Stomach (tissue), 8 donors: ENCODE measurements at regions not wholly inside any gene's neighbourhood (a gene's known extent, or its start where the extent isn't known, plus 50 kb on each side); places are given as distances from the start of the nearest gene placed in this dataset.

Experiments
- DNase-seq, 2 donors: peaks; one replicate each; pipeline versions ENCODE4 v3.0.0 to v3.0.0-alpha.2; 2013 to 2019
- H3K27ac ChIP-seq, 5 donors: fragments of 200-600 bp in 4 of 5; sonication (generic) in 4 of 5; one replicate each; pipeline ENCODE4 v1.5.1; 2013 to 2019; ENCODE audit warnings: mild to moderate bottlenecking in 1 of 5, moderate library complexity in 1 of 5
- H3K27me3 ChIP-seq, 3 donors: fragments of 200-600 bp; sonication (generic); one replicate each; pipeline ENCODE4 v1.5.1; 2017 to 2019; ENCODE audit warnings: mixed run types in 1 of 3
- H3K36me3 ChIP-seq, 4 donors: fragments of 200-600 bp; sonication (generic); 1 replicate in 3 of 4; 2 replicates in 1 of 4; pipeline ENCODE4 v1.5.1; 2016 to 2019
- H3K4me1 ChIP-seq, 4 donors: fragments of 200-600 bp; sonication (generic); one replicate each; pipeline ENCODE4 v1.5.1; 2016 to 2019
- H3K4me3 ChIP-seq, 4 donors: fragments of 200-600 bp; sonication (generic) in 3 of 4; one replicate each; pipeline ENCODE4 v1.5.1; 2016 to 2019; ENCODE audit warnings: mild to moderate bottlenecking in 1 of 4
- H3K9me3 ChIP-seq, 4 donors: fragments of 200-600 bp; sonication (generic); one replicate each; pipeline ENCODE4 v1.5.1; 2016 to 2019
- EP300 ChIP-seq: sonication (generic); formaldehyde crosslinking; IDR thresholded peaks from one replicate; pipeline ENCODE4 v1.6.1; 2017; ENCODE audit warnings: antibody characterized with exemption
- POLR2A ChIP-seq, 4 donors: fragments of 450-650 bp; IDR thresholded peaks; one replicate each; pipeline ENCODE4 v1.6.1; 2016; ENCODE audit warnings: antibody characterized with exemption in 4 of 4, control low read depth in 2 of 4, mild to moderate bottlenecking in 1 of 4, moderate library complexity in 1 of 4
- POLR2AphosphoS5 ChIP-seq, 3 donors: sonication (generic); formaldehyde crosslinking; IDR thresholded peaks; one replicate each; pipeline ENCODE4 v1.6.1; 2016; ENCODE audit warnings: antibody characterized with exemption in 3 of 3
- WGBS, 5 donors: extraction: QIAGEN DNeasy Blood & Tissue Kit in 3 of 5; methylation state at CpG; one replicate each; pipeline versions ENCODE4 v1.1.5 to v1.1.7; 2013 to 2018; 5-methylcytosine and 5-hydroxymethylcytosine counted together
- intact Hi-C: fragments of 100-400 bp; cut with DNase I; formaldehyde crosslinking; loops from one replicate; pipeline ENCODE4 v1.15.1; 2023; ENCODE audit warnings: low total_unique reads
- TF ChIP-seq, protein P1 (sequence below), 7 experiments: fragments of 450-650 bp in 4 of 7; fragments of 200-600 bp in 3 of 7; sonication (generic) in 3 of 7; IDR thresholded peaks; one replicate each; pipeline ENCODE4 v1.5.1; 2016 to 2019; ENCODE audit warnings: antibody characterized with exemption in 7 of 7, control low read depth in 2 of 7, mild to moderate bottlenecking in 1 of 7
- donor health status: healthy with polysubstance abuse.
- donor health status: Bipolar disorder and iron deficiency.
- donor health status: healthy.

DNA sequence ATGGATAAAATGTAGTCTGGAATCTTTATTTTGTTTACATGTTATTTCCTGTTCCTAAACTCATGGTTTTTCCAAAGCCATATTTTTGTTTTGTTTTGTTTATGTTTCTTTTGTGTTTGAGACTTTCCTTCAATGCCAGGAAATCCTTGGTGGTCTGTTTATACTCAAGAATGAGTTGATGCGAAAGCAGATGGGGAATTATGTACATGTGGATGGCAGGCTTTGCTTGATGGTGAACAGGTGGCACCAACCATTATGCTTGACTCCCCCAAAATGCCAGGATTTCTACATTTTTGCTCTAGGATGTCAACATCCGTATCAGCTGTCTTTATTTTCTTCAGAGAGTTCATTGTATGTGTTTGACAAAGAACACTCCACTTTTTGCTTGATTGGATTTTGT, 448.5 kb downstream of the PRDM2 start:
- no peak for DNase-seq
- 54 to 75% (median 70%) methylated on average over 2 of the region's 2 CpGs for WGBS, 5 donors
- Histone ChIP-seq H3K27me3 (no peaks in the 10 kb centered on the region), H3K4me3 (no peak overlapping the region), H3K27ac (no peak overlapping the region), H3K36me3 (no peaks in the 10 kb centered on the region), H3K9me3 (peaks cover 0 to 2% (median 0%) of the 10 kb centered on the region in 4 donors), H3K4me1 (no peaks in the 10 kb centered on the region)
- intact Hi-C loops: no loop called here
- TF ChIP-seq POLR2AphosphoS5 (IDR thresholded peaks at IDR 0.05) (no peak), EP300 (no peak), POLR2A (IDR thresholded peaks at IDR 0.05) (no peak)
- TF ChIP-seq, protein P1, sequence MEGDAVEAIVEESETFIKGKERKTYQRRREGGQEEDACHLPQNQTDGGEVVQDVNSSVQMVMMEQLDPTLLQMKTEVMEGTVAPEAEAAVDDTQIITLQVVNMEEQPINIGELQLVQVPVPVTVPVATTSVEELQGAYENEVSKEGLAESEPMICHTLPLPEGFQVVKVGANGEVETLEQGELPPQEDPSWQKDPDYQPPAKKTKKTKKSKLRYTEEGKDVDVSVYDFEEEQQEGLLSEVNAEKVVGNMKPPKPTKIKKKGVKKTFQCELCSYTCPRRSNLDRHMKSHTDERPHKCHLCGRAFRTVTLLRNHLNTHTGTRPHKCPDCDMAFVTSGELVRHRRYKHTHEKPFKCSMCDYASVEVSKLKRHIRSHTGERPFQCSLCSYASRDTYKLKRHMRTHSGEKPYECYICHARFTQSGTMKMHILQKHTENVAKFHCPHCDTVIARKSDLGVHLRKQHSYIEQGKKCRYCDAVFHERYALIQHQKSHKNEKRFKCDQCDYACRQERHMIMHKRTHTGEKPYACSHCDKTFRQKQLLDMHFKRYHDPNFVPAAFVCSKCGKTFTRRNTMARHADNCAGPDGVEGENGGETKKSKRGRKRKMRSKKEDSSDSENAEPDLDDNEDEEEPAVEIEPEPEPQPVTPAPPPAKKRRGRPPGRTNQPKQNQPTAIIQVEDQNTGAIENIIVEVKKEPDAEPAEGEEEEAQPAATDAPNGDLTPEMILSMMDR (IDR thresholded peaks at IDR 0.05): no peak

DNA sequence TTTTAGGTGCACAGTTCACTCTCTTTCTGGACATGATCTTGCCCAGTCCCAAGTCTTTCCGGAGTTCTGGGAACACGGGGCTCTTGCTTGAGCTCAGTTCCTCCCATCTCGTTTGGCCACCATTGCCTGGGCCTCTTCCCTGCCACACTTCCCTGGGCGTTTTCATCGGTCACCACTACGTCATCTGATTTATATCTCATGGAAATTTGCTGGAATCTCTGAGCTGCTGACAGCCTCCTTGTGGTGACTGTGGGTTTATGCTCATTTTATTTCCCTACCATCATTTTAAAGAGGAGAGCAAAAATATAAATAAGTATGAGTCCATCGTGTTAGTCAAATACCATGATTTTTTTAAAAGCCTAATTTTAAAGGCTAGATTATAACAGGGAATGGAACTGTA, 449.1 kb upstream of the KAZN start:
- WGBS, 5 donors: 74 to 84% (median 81%) methylated on average over 7 of the region's 7 CpGs
- H3K9me3 ChIP-seq: peaks cover 0 to 8% (median 0%) of the 10 kb centered on the region in 4 donors

DNA sequence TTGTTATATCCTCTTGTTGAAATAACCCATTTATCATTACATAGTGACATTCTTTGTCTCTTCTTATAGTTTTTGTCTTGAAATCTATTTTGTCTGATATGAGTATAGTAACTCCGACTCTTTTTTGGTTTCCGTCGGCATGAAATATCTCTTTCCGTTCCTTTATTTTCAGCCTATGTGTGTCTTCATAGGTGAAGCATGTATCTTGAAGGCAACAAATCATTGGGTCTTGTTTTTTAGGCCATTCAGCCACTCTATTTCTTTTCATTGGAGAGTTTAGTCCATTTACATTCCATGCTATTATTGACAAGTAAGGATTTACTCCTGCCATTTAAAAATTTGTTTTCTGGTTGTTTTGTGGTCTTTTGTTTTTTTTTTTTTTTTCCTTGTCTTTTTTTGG, 441.9 kb upstream of the KAZN start:
- Histone ChIP-seq H3K9me3 (peaks cover 0 to 34% (median 21%) of the 10 kb centered on the region in 4 donors), H3K36me3 (no peaks in the 10 kb centered on the region), H3K4me1 (no peaks in the 10 kb centered on the region), H3K27me3 (no peaks in the 10 kb centered on the region), H3K4me3 (no peak overlapping the region), H3K27ac (no peak overlapping the region)
- intact Hi-C loops: no loop called here
- 93 to 97% (median 96%) methylated on average over 4 of the region's 4 CpGs for WGBS, 5 donors
- no peak for TF ChIP-seq POLR2A (IDR thresholded peaks at IDR 0.05)
- no peak for TF ChIP-seq EP300
- TF ChIP-seq POLR2AphosphoS5 (IDR thresholded peaks at IDR 0.05): no peak
- TF ChIP-seq, protein P1 (IDR thresholded peaks at IDR 0.05): no peak
- DNase-seq: no peak

More for the DNA sequence above, 449.1 kb upstream of the KAZN start:
- no peaks in the 10 kb centered on the region for H3K36me3 ChIP-seq
- H3K4me1 ChIP-seq: no peaks in the 10 kb centered on the region
- TF ChIP-seq, protein P1 (IDR thresholded peaks at IDR 0.05): no peak
- no peak for TF ChIP-seq POLR2A (IDR thresholded peaks at IDR 0.05)
- no peak for TF ChIP-seq POLR2AphosphoS5 (IDR thresholded peaks at IDR 0.05)
- no peak for TF ChIP-seq EP300
- intact Hi-C loops: no loop called here
- DNase-seq: no peak
- no peak overlapping the region for H3K27ac ChIP-seq
- no peaks in the 10 kb centered on the region for H3K27me3 ChIP-seq
- H3K4me3 ChIP-seq: no peak overlapping the region

- H3K9me3 ChIP-seq: peaks cover 0 to 27% (median 21%) of the 10 kb centered on the region in 4 donors
- TF ChIP-seq EP300 (no peak), POLR2AphosphoS5 (IDR thresholded peaks at IDR 0.05) (no peak), POLR2A (IDR thresholded peaks at IDR 0.05) (no peak)
- TF ChIP-seq, protein P1 (IDR thresholded peaks at IDR 0.05): no peak
- no peak overlapping the region for H3K4me3 ChIP-seq
- WGBS, 5 donors: 18 to 30% (median 28%) methylated on average over 2 of the region's 2 CpGs
- no peak for DNase-seq
- H3K36me3 ChIP-seq: no peaks in the 10 kb centered on the region
- H3K4me1 ChIP-seq: no peaks in the 10 kb centered on the region
- no peaks in the 10 kb centered on the region for H3K27me3 ChIP-seq
- H3K27ac ChIP-seq: no peak overlapping the region
- intact Hi-C loops: no loop called here
Measured at GRCh38 chr1:14160781-14161180, 437.7 kb upstream of the KAZN start.
